ENCODE measurements at regions not wholly inside any gene's neighbourhood (a gene's known extent, or its start where the extent isn't known, plus 50 kb on each side); places are given as distances from the start of the nearest gene placed in this dataset.

DNA sequence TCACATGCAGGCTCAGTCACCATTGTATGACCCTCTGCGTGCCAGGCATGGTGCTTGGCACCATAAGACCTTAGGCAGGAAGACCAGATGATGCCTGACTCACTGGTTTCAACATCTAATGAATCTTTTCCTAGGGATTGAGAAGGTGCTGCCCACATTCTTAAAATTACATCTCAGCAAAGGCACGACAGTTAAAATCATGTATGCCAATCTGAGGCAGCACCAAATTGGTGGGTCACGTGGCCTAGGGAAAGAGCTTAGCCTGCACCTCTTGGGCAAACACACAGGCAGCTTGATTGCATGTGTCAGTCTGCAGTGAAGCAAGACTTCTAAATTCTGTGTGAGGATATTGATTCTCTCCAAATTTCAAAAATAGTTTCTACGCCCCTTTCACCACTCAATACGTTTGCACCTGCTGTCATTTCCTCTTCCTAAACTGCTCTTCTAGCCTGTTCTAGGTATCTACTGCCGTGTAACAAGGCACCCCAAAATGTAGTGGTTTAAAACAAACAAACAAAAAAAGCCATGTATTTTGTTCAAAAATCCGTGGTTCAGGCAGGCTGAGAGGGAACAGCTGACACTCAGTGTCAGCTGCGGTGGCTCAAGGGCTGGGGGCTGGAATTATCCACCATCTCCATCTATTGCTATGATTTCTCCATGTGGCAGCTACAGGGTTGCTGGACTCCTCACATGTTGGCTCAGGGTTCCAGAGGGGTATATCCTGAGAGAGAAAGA is 160.2 kb upstream of the FGGY start:
- TF ChIP-seq CTCF (IDR thresholded peaks at IDR 0.05) (no peak), POLR2A (IDR thresholded peaks at IDR 0.05) (no peak)
